HG03457 (cell line): ENCODE measurements at regions not wholly inside any gene's neighbourhood (a gene's known extent, or its start where the extent isn't known, plus 50 kb on each side); places are given as distances from the start of the nearest gene placed in this dataset.

Source experiments
- ATAC-seq: cut with Tn5 transposase; IDR thresholded peaks from one replicate; pipeline ENCODE4 v1.9.1; 2021; ENCODE audit warnings: moderate number of reproducible peaks; ENCODE audit not compliant: unreplicated experiment

DNA sequence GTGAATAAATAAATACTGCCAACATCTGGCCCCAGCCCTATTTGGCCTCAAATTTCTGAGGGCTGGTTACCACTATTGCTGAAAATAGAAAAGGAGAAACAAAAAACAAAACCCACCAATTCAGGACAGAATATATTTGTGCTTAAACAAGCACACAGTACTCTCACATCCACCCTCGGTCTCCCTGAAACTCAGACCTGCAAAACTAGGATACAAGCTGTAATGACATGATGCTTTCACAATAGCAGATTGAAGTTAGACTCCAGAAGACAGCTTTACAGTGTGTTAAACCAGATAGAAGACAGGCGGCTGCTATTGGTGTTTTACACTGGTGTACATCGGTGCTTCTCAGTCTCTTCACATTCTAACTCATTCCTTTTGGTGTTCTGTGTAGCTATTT is 214.9 kb upstream of the DMRT1 start:
- ATAC-seq = no peak

DNA sequence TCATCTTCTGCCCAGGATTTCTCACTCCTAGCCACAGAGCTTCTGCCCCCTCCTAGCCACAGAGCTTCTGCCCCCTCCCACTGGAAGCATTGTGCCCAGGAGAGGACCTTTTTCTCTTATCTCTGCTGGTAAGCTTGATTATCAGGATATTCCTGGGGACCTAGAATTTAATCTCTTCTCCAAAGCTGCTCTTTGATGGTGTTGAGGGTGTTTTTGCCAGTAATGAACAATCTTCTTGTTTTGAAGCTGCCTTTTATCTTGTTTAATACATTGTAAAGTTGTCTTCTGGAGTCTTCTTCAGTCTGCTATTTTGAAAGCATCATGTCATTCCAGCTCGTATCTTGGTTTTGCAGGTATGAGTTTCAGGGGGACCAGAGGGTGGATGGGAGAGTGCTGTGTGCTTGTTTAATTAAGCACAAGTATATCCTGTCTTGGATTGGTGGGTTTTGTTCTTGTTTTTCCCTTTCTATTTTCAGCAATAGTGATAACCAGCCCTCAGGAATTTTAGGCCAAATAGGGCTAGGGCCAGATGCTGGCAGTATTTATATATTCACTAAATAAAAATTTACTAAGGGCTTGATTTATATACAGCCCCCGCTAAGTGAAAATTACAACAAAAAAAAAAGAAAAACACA is 214.0 kb upstream of the DMRT1 start:
- no peak for ATAC-seq

DNA sequence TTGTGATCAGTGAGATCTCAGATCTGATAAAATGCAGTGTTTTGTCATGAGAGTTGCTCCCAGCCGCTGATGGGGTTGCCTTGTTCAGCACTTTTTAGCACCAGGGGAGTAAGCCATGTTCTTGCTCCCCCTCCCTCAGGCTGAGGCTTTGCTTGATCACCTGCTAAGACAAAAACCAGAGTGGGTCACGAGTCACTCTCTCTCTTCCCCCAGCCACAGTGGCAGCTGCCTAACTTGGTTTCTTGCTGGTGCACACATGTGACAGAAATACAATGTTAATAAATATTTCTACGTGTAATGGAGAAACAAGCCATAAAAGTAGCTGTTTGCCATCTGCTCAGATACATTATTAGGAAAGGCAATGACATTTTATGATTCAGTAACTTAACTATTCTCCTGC is 212.4 kb upstream of the DMRT1 start:
- no peak for ATAC-seq

DNA sequence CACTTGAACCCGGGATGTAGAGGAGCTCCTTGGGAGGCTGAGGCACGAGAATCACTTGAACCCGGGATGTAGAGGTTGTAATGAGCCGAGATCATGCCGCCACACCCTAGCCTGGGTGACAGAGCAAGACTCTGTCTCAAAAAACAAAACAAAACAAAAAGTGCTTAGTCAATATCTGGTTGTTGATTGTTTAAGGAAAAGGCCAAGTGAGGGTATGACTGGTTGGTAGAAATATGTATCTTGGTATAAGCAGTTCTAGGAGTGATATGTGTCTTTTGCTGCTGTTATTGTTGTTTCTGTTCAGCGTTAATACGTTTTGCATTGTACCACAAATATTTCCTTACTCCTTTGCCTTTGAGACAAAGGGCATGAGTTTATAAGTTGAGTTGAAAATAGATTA is 210.7 kb upstream of the DMRT1 start:
- no peak for ATAC-seq

DNA sequence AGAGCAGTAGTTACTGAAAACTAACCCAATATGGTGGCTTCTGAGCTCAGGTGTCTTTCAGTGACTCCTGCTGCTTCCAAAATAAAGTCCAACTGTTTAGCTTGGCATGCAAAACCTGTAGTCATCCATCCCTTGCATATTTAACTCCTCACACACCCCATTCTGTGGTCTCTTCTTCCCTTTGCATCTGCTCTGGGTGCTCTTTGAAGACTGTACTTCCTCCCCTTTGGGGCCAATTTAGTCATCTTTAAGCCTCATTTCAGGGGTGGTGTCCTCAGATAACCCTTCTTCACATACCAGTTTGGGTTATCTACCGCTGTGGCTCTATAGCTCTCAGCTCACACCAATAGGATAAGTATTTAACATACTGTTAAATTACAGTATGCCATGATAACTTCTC is 209.9 kb upstream of the DMRT1 start:
- no peak for ATAC-seq

DNA sequence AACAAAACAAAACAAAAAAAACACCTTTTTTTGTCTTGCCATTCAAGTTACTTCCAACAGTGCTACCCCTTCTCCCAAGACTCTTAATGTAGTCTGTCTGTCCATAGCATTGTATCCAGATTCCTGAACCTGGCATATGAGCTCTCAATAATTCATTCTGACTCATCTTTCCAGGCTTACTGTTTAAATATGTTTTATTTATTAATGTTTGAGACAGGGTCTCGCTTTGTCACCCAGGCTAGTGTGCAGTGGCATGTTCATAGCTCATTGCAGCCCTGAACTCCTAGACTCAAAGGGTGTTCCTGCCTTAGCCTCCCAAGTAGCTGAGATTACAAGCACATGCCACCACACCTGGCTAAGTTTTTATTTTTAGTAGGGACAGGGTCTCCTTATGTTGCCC is 208.0 kb upstream of the DMRT1 start:
- no peak for ATAC-seq

DNA sequence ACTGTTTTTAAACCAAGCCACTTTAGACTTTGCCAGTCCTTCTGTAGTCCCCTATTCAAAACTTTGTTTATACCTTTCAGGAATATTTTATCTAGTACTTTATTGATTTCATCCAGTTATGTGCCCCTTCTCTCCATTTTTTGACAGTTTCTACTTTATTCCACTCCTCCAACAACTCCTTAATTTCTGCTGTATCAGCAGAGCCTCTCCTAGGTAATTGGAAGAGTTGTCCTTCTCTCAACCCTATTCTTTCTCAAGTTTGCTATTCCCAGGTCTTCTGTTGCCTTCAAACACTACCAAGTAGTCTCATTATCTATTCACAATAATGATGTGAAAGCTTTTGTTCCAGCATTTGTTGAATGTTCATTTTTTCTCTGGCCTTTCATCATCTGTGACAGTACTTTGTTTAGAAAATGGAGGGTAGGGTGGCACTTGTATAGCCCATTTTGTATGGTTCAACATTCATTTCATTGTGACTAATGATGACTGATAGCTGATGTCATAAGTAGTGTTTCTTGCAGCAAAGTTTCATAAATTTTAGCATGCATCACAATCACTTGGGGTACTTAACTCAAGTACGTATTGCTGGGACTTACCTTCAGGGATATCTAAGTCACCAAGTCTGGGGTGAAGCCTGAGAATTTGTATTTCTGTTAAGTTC is 204.4 kb upstream of the DMRT1 start:
- no peak for ATAC-seq

DNA sequence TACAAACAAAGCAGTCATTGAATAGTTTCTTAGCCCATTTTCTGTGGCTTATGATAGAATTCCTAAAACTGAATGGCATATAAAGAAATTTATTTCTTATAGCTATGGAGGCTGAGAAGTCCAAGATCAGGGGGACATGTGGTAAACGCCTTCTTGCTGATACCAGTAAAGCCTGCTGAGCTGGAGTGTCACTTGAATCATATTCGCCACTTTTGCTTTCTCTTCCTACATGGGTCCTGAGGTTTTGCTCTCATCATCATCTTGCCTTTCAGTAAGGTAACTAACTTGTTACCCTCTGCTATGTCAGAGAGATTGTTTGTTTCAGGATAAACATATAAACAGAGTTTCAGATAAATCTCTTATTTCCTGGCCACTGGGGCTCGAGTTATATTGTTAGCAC is 203.3 kb upstream of the DMRT1 start:
- no peak for ATAC-seq

DNA sequence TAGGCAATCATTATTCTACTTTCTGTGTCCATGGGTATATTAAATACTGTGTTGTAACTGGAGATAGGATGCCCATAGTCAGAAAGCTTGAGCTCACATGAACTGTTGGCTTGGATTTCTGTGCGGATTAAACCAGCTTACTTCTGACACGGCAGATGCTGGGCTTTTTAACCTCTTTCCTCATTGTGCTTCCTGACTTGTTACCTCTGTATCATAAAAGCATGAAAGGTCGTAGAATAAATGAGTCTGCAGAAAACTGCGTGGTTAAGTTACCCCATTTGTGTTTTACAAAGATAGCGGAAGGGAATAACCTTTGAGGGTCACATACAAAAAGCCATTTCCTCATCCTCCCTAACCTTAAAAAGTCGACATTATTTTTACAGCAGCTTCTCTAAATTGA is 199.5 kb upstream of the DMRT1 start:
- ATAC-seq = no peak

DNA sequence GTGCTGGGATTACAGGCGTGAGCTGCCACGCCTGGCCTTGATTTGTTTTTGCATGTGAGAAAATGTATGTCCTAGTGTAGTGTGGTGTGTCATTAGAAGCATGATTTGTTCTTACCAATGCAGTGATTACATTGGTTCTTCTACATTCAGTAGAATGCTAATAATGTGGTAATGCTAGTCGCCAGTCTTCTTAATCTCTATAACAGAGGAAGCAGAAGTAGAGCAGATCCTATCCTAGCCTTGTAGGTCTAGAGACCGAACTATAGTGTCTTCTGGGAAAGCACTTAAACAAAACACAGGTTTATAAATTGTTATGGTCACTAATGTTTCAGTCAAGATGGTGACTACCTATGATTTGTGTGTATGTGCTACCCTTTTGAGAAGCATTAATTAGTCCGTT is 197.5 kb upstream of the DMRT1 start:
- no peak for ATAC-seq

DNA sequence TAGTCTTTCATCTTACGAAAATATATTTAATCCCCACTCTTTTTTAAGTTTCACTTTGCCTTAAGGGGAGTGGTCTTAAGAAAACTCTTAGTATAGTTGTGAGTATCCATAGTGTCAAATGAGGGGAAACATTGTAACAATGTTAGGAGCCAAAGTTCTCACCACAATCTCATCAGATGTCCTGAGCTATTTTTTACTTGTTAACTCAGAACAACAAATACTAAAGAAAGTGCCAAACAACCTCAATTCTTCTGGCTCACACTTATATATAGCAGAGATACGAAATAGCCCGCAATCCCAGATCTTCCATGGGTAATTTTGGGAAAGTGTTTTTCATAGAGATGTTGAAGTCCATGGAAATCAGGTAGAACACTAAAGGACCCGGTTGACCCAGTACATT is 194.0 kb upstream of the DMRT1 start:
- no peak for ATAC-seq

DNA sequence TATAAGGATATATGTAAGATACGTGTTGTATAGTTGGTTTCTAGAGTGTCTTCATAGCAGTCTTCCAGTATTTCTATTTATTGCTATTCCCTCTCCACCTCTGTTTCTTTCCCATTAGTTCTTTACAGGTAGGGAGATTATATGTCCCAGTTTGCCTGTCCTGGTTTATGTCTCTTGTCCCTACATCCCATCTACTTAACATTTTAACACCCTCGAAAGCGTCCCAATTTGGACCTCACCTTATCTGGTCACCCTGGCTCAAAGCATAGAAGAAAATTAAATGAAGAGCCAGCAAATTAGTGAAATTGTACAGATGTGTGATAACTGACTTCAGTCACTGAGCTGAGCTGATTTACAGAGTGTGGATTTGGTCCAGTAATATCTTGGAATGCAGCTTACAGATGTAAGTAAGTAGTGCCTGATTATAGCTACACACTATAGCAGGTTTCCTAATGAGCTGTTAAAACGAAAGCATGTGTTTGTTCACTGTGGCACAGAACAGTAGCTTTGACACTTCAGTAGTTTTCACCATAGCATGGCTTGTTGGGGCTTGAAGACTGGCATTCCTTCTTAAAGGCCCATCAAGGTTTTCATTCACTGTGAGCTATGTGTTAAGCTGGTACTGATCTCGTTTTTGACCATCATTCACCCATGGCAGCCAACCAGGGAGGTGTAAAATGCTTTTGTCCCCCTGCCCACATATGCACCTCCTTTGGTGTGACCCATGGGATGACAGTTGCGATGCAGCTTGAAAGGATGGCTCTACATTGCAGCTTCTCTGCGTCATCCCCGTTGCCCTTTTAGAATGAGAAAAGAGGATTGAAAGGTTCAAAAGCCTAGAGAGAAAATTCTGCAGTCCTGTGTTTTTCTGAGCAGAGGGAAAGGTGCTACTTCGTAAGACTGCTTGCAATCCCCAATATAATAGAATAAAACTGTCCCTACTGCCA is 192.1 kb upstream of the DMRT1 start:
- ATAC-seq = no peak

DNA sequence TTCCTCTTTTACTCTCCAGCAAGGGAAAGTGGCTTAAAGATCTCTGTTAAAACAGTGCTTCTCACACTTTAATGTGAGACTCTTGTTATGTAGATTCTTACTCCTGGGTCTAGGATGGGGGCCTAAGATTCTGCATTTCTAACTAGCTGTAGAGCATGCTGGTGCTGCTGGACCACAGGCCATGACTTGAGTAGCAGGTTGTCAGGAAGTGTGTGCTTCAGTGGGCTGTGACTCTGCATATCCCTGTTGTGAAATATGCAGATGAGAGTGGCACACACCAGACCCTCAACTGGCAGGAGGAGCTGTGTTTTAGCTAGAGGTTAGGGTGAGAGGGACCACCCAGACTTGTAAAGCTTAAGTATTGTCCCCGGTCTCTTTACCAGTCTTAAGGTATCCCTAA is 191.1 kb upstream of the DMRT1 start:
- no peak for ATAC-seq

DNA sequence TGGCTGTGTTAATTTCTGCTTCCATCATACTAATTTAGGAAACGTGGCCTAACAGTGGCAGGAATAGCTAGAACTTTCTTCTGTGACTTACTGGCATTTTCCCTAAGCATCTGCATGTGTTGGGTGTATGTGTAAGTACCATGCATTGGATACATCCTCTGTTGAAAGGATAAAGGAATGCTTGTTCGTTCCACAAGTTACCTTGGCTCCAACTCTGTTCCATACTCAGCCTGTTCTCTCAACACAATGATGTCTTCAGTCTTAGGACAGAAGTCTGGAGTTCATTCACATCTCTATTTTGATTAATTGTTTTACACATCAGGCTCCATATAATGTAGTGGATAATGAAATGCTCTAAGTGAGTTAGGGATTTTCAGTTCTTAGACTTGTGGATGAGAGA is 190.1 kb upstream of the DMRT1 start:
- ATAC-seq = no peak

DNA sequence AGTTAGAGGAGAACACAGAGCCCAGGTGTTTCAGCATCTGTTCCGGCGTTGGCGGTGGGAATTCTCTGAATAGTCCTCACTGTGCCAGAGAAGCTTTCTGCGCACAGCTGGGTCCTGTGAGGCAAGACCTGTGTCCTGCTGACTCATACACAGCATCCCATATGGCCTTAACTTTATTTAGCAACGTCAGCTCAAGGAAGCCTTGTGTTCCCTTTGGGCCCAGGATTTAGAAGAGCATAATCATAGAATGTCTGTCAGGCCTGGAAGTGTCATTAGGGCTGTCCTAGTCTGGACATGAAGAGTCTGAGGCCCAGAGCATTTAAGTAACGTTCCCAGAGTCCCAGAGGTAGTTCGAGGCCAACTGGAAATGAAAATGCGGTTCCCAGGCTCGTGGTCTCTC is 188.6 kb upstream of the DMRT1 start:
- no peak for ATAC-seq

DNA sequence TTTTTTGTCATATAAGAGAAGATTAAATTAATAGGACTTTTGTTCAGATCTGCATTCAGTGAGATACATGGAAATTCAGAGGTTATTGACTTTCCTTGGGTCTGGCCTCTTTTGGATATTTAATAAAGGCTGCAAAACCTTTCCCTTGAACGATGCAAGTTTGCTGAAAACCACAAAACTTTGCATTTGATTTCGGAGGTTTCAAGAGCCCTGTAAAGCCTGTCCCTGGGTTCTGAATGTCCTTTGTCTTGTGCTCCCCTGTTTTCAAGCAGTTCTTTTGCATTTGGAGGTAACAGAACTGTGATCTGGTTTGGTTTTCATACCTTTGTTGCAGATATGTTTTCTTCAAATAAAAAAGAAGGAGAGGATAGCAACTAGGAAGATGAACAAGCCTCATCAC is 188.1 kb upstream of the DMRT1 start:
- no peak for ATAC-seq

DNA sequence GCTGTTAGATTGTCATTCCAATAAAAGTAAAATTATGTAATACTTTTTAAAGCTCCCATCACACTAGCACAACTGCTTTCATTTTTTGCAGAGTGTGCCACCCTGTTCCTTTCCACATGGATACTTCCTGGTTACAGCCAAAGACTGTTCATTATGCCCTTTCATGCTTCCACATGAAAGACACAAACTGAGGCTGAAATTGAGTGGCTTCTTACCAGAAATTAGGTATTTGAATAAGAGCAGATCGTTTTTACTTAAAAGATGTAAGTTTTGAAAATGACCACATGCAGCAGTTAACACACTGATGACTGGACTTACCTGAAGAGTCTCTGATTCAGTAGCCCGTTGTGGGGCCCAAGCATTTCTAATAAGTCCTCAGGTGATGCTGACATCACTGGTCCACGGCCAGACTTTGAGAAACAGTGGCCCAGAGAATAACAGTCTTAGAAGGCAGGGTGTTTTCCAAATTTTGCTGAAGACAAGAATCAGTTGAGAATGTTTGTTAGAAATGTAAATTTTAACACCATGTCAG is 187.6 kb upstream of the DMRT1 start:
- ATAC-seq = no peak

DNA sequence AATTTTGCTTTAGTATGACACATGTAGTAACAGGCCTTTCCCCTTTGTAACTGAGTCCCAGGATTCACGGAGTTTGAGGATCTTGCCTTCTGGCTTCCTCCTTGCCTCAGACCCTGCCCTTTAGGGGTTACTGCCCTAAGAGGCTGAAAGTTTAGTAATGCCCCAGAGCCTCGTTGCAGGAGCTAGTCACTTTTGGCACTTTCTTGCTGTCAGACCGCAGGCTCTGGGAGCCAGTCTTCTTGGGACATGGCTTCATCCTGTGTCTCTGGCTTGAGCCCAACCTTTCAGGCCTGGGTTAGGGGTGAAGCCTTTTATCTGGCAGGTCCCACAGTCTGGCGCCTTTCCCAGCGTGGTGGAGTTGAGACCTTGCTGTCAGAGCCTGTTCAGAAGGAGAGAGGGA is 185.6 kb upstream of the DMRT1 start:
- no peak for ATAC-seq

DNA sequence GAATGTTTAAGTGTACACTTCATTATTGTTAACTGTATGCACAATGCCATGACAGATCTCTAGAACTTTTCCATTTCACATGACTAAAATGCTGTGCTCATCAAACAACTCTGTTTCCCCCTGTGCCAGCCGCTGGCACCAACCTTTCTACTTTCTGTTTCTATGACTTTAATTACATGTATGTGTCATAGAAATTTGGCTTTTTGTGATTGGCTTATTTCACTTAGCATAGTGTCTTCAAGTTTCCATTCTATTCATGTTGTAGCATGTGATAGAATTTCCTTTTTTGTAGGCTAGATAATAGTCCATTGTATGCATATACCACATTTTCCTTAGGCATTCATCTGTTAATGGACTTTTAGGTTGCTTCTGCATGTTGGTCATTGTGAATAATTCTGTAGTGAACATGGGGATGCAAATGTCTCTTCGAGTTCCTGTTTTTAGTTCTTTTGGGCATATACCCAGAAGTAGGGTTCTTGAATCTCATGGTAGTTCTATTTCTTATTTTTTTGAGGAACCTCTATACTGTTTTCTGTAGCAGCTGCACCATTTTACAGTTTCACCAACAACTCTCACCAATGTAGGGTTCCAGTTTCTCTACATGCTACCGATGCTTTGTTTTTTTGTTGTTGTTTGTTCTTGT is 184.4 kb upstream of the DMRT1 start:
- no peak for ATAC-seq

DNA sequence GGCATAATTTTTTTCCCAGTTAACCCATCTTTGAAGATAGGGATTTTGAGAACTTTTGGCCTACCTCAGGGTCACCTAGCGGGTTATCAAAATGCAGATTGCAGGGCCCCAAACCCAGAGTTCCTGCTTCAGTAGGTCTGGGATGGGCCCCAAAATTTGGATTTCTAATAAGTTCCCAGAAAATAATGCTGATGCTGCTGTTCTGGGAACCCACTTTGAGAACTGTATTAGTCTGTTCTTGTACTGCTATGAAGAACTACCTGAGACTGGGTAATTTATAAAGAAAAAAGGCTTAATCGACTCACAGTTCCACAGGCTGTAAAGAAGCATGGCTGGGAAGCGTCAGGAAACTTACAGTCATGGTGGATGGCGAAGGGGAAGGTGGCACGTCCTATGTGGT is 182.2 kb upstream of the DMRT1 start:
- no peak for ATAC-seq

DNA sequence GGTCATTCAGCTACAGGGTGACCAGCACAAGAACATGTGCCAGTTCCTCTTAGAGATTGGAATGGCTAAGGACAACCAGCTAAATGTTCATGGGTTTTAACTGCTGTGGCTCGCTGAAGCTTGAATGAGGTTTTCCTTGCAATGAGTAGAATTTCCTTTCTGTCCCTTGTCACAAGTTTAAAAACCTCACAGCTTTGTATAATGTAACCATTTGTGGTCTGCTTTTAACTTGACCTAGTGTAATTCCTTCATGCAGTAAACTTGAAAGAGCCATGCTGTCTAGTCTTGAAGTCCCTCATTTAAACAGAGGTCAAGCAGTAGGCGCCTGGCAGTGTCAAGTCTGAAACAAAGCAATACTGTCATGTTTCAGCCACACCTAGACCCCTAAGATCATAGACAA is 181.3 kb upstream of the DMRT1 start:
- ATAC-seq = no peak
